Heart left ventricle (tissue), 16 donors: ENCODE measurements at regions not wholly inside any gene's neighbourhood (a gene's known extent, or its start where the extent isn't known, plus 50 kb on each side); places are given as distances from the start of the nearest gene placed in this dataset.

ENCODE experiments used
- ATAC-seq, 4 donors: fragments of 200-7000 bp; cut with Tn5 transposase; one replicate each; pipeline ENCODE4 v1.9.1; 2020 to 2022; ENCODE audit warnings: moderate library complexity in 4 of 4, mild to moderate bottlenecking in 3 of 4, moderate number of reproducible peaks in 1 of 4
- DNase-seq, 5 donors: peaks; one replicate each; pipeline ENCODE4 v3.0.0-alpha.2; 2020
- H3K27ac ChIP-seq, 12 donors: fragments of 200-600 bp; sonication (generic) in 4 of 12; one replicate each; pipeline versions ENCODE4 v1.5.0 to v1.8.0; 2016 to 2022; ENCODE audit warnings: mild to moderate bottlenecking in 2 of 12
- H3K27me3 ChIP-seq, 9 donors: fragments of 200-600 bp; sonication (generic) in 2 of 9; one replicate each; pipeline versions ENCODE4 v1.5.1 to v1.8.0; 2016 to 2022; ENCODE audit warnings: mild to moderate bottlenecking in 3 of 9
- H3K36me3 ChIP-seq, 9 donors: fragments of 200-600 bp; sonication (generic) in 2 of 9; one replicate each; pipeline versions ENCODE4 v1.5.0 to v1.8.0; 2018 to 2022; ENCODE audit warnings: mild to moderate bottlenecking in 2 of 9
- H3K4me1 ChIP-seq, 12 donors: fragments of 200-600 bp; sonication (generic) in 4 of 12; one replicate each; pipeline versions ENCODE4 v1.5.0 to v1.8.0; 2016 to 2022; ENCODE audit warnings: mild to moderate bottlenecking in 3 of 12
- H3K4me3 ChIP-seq, 12 donors: fragments of 200-600 bp; sonication (generic) in 4 of 12; one replicate each; pipeline versions ENCODE4 v1.5.0 to v1.8.0; 2017 to 2022; ENCODE audit warnings: mild to moderate bottlenecking in 9 of 12, moderate library complexity in 4 of 12
- H3K9me3 ChIP-seq, 12 donors: fragments of 200-600 bp; sonication (generic) in 4 of 12; one replicate each; pipeline versions ENCODE4 v1.5.0 to v1.8.0; 2016 to 2022; ENCODE audit warnings: mild to moderate bottlenecking in 1 of 12
- CTCF ChIP-seq, 12 donors: fragments of 200-600 bp; sonication (generic) in 4 of 12; IDR thresholded peaks; one replicate each; pipeline versions ENCODE4 v1.5.0 to v1.8.0; 2018 to 2022; ENCODE audit warnings: antibody characterized with exemption in 12 of 12, mild to moderate bottlenecking in 5 of 12
- POLR2A ChIP-seq, 2 donors: fragments of 450-650 bp; IDR thresholded peaks; one replicate each; pipeline ENCODE4 v1.6.1; 2017; ENCODE audit warnings: antibody characterized with exemption in 2 of 2, mild to moderate bottlenecking in 2 of 2, moderate library complexity in 2 of 2
- WGBS, 4 donors: extraction: QIAGEN DNeasy Blood & Tissue Kit in 2 of 4; methylation state at CpG; one replicate each; pipeline versions ENCODE4 v1.1.5 to v1.1.7; 2013 to 2018; 5-methylcytosine and 5-hydroxymethylcytosine counted together
- intact Hi-C, 10 donors: fragments of 100-400 bp; cut with DNase I; formaldehyde crosslinking; loops; one replicate each; pipeline versions ENCODE4 v1.11.1 to v1.14.2; 2022
- donor health status: ischemic (EF 13 %, LVEDD 7.1; RV severe dilation, severe dysfunction).
- donor health status: healthy with polysubstance abuse.
- donor health status: DM: no; HTN: yes; CAD: no.
- donor health status: DM: no; HTN: no; CAD: no.
- donor health status: ischemic (EF 25% LVEDD 6.9; RV normal size, moderate dysfunction).
- donor health status: ischemic (EF 25% LVEDD 5.7; RV mildly dilated, moderate dysfunction).
- donor health status: healthy.
- donor health status: DM: yes; HTN: yes; CAD: no.
- donor health status: ischemic (EF 35%, LVEDD 5.7; RV mildly dilated, moderate dysfunction).
- donor health status: nonischemic (EF 11% LVEDD 7.7; RV severe dilation, severe dysfunction).
- donor health status: DM: yes; HTN: yes; CAD: no.
- donor health status: PGD.
- donor health status: ischemic (EF 29% LVEDD 5.4; RV normal size, mild dysfunction).
- donor health status: nonischemic (EF 23%, LVEDD 6.1; RV moderate dilation, normal function).

GRCh38 chr2:176461098-176461808, 192.0 kb downstream of the MTX2 start:
- TF ChIP-seq POLR2A (IDR thresholded peaks at IDR 0.05) (no peak), CTCF (IDR thresholded peaks at IDR 0.05) (no peak)
- Histone ChIP-seq H3K27me3 (peaks cover 0 to 20% (median 6%) of the 10 kb centered on the region in 9 donors), H3K4me3 (no peak overlapping the region), H3K36me3 (no peaks in the 10 kb centered on the region), H3K4me1 (peaks cover 0 to 23% (median 5%) of the 10 kb centered on the region in 12 donors), H3K9me3 (no peaks in the 10 kb centered on the region), H3K27ac (peak overlapping the region in 7 of 12 donors; percentile 7 to 26 (median 20))
- ATAC-seq (peak in 2 of 4 donors; percentile 56 to 65), DNase-seq (peak in 1 of 5 donors; percentile 20)
- intact Hi-C loops, result loop anchor here in 2 of 10 donors (5.0 kb wide), 2 partner anchors 91 to 176 kb away; no protein-coding TSS in a partner anchor
- 45 to 53% (median 48%) methylated on average over 5 of the region's 5 CpGs for WGBS, 4 donors

- peak overlapping the region in 6 of 12 donors; percentile 7 to 26 (median 21) for H3K27ac ChIP-seq
- H3K9me3 ChIP-seq, result no peaks in the 10 kb centered on the region
- H3K4me3 ChIP-seq, result no peak overlapping the region
- ATAC-seq (no peak), DNase-seq (no peak)
- H3K36me3 ChIP-seq, result no peaks in the 10 kb centered on the region
- intact Hi-C loops, result loop anchor here in 2 of 10 donors (5.0 kb wide), 2 partner anchors 90 to 175 kb away; no protein-coding TSS in a partner anchor
- TF ChIP-seq CTCF (IDR thresholded peaks at IDR 0.05) (no peak), POLR2A (IDR thresholded peaks at IDR 0.05) (no peak)
- peaks cover 0 to 19% (median 3%) of the 10 kb centered on the region in 12 donors for H3K4me1 ChIP-seq
- peaks cover 0 to 28% (median 8%) of the 10 kb centered on the region in 9 donors for H3K27me3 ChIP-seq
- 43 to 63% (median 55%) methylated on average over 5 of the region's 5 CpGs for WGBS, 4 donors
These were observed 192.8 kb downstream of the MTX2 start for GRCh38 chr2:176461809-176462670.

- 95 to 98% (median 97%) methylated on average over 3 of the region's 3 CpGs for WGBS, 4 donors
- ATAC-seq (no peak), DNase-seq (no peak)
- no peak overlapping the region for H3K27ac ChIP-seq
- no peak overlapping the region for H3K4me3 ChIP-seq
- TF ChIP-seq POLR2A (IDR thresholded peaks at IDR 0.05) (no peak), CTCF (IDR thresholded peaks at IDR 0.05) (no peak)
- peaks cover 0 to 19% (median 3%) of the 10 kb centered on the region in 12 donors for H3K4me1 ChIP-seq
- H3K36me3 ChIP-seq, result no peaks in the 10 kb centered on the region
- H3K27me3 ChIP-seq, result peaks cover 0 to 34% (median 8%) of the 10 kb centered on the region in 9 donors
- intact Hi-C loops, result loop anchor here in 2 of 10 donors (5.0 kb wide), 2 partner anchors 89 to 174 kb away; no protein-coding TSS in a partner anchor
- no peaks in the 10 kb centered on the region for H3K9me3 ChIP-seq
These were observed 194.3 kb downstream of the MTX2 start for GRCh38 chr2:176463546-176463945.
